Mesothelial cell of epicardium (in vitro differentiated cells): ENCODE measurements at regions not wholly inside any gene's neighbourhood (a gene's known extent, or its start where the extent isn't known, plus 50 kb on each side); places are given as distances from the start of the nearest gene placed in this dataset.

Experiments used
- DNase-seq, 2 experiments: peaks; one replicate each; pipeline ENCODE4 v3.0.0; 2021; ENCODE audit warnings: low spot score in 2 of 2; ENCODE audit not compliant: unreplicated experiment in 2 of 2
- H3K27ac Mint-ChIP-seq: 2 replicates; pipeline ENCODE4 v1.8.0; 2021; ENCODE audit warnings: mixed read lengths
- H3K27me3 Mint-ChIP-seq: 2 replicates; pipeline ENCODE4 v1.8.0; 2021; ENCODE audit warnings: low read depth, mixed read lengths
- H3K36me3 Mint-ChIP-seq: 2 replicates; pipeline ENCODE4 v1.8.0; 2021; ENCODE audit warnings: mixed read lengths
- H3K4me1 Mint-ChIP-seq: 2 replicates; pipeline ENCODE4 v1.8.0; 2021; ENCODE audit warnings: mixed read lengths
- H3K4me3 Mint-ChIP-seq: 2 replicates; pipeline ENCODE4 v1.8.0; 2021; ENCODE audit warnings: mild to moderate bottlenecking, moderate library complexity, mixed read lengths
- H3K9me3 Mint-ChIP-seq: 2 replicates; pipeline ENCODE4 v1.8.0; 2021; ENCODE audit warnings: mixed read lengths
- CTCF ChIP-seq: fragments of 200-600 bp; sonication (generic); IDR thresholded peaks from one replicate; pipeline ENCODE4 v1.5.0; 2021; ENCODE audit warnings: antibody characterized with exemption; ENCODE audit not compliant: unreplicated experiment

DNA sequence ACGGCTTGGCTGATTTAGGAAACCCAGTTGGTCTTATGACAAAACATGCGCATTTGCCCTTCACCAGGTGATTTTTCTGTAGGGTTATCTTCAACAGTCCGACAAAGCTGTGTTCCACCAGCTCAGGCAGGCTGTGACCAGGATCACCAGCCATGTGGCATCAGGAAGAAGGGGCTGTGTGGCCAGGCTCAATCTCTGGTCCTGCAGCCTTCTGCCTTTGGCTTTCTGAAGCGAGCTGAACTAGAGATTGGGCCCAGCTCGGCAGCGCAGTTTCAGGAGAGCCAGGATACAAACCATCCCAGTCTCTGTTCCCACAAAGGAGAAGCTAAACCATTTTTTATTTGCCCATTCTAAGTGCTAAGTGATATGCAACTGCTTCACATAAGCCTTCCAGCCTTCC lies 282.3 kb downstream of the SOX11 start:
- no peak for DNase-seq
- Mint-ChIP-seq H3K27me3 (no peaks in the 10 kb centered on the region), H3K27ac (no peak overlapping the region), H3K9me3 (no peaks in the 10 kb centered on the region), H3K4me1 (peaks cover 4% of the 10 kb centered on the region), H3K36me3 (no peaks in the 10 kb centered on the region), H3K4me3 (no peak overlapping the region)
- TF ChIP-seq CTCF = no peak

DNA sequence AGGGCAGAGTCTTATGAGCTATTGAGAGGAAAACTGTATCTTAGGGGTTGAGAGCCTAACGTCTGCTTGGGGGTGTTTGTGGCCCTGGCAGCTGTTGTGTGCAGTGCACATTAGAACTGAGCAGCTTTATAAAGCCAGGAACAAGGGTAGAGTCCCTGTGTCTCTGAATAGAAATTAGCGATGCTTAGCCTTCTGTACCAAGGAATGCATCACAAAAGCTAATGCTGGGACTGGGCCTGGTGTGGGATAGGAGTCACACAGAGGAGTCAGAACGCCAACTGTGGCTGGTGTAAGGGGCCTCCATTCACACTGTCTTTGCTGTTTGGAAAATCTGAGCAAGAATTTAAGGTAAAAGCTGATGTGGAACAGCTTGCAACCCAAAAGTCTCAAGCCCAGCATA lies 283.2 kb downstream of the SOX11 start:
- no peak for TF ChIP-seq CTCF
- Mint-ChIP-seq H3K4me1 (peaks cover 6% of the 10 kb centered on the region), H3K4me3 (no peak overlapping the region), H3K27me3 (no peaks in the 10 kb centered on the region), H3K36me3 (no peaks in the 10 kb centered on the region), H3K9me3 (no peaks in the 10 kb centered on the region), H3K27ac (no peak overlapping the region)
- DNase-seq = no peak

DNA sequence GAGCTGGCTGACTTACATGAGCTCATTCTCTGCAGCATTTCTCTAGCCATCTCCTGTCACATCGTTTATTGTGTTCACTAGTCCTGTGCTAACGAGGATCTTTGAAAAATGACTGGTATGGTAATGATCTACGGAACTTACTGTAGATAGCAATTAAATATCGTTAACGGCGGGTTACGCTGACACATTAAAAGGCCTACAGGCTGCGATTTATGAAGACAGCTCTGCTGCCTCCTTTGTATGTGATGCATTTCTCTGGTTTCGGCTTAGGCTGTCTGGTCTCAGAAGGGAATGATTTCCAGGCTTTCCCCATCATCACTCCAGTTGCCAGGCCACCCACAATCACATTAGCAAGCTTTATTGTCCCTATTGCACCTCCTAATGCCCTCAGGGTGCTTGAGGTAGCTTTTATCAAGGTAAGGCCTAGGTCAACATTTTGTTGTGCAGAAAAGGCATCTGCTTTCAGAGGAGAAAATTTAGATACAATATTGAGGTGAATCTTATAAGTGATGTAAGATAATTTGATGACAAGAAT lies 284.4 kb downstream of the SOX11 start:
- Mint-ChIP-seq H3K27me3 (no peaks in the 10 kb centered on the region), H3K4me1 (peaks cover 16% of the 10 kb centered on the region), H3K9me3 (no peaks in the 10 kb centered on the region), H3K4me3 (no peak overlapping the region), H3K36me3 (no peaks in the 10 kb centered on the region), H3K27ac (no peak overlapping the region)
- no peak for DNase-seq
- TF ChIP-seq CTCF = no peak

- Mint-ChIP-seq H3K36me3 (no peaks in the 10 kb centered on the region), H3K4me1 (peaks cover 23% of the 10 kb centered on the region), H3K4me3 (no peak overlapping the region), H3K27me3 (peaks cover under 1% of the 10 kb centered on the region), H3K9me3 (no peaks in the 10 kb centered on the region), H3K27ac (no peak overlapping the region)
- no peak for DNase-seq
- no peak for TF ChIP-seq CTCF
Observed at GRCh38 chr2:5977477-5977876, 285.3 kb downstream of the SOX11 start.

DNA sequence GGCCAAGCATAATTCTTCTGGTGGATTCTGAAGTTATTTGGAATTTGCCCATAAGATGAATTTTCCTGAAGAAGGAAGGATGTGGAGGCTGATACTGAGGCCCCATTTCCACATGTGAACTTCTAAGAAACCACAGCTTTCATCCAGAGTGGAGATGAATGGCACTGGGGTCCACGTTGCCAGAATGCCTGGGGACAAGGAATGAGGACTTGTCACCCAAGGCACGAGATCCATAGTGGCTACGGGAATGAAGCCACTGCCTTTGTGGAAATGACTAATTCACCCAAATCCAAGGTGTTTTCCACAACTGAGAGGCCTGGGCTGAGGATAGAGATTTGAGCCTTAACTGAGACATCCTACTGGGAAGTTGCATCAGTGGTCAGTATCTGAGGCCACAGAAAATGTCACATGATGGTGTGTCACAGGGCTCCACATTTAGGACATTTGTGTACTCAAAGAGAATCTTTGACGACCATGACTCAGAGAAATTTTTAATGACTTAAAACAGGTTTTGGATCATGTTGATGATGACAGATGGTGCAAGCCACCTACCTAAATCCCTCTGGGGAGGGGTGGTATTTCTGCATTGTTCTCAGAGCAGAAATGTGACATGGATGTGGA lies 286.1 kb downstream of the SOX11 start:
- no peaks in the 10 kb centered on the region for H3K9me3 Mint-ChIP-seq
- H3K27ac Mint-ChIP-seq = no peak overlapping the region
- no peaks in the 10 kb centered on the region for H3K36me3 Mint-ChIP-seq
- H3K4me1 Mint-ChIP-seq = peaks cover 27% of the 10 kb centered on the region
- no peak for DNase-seq
- no peak for TF ChIP-seq CTCF
- H3K27me3 Mint-ChIP-seq = peaks cover 5% of the 10 kb centered on the region
- H3K4me3 Mint-ChIP-seq = no peak overlapping the region
